ENCODE measurements at regions not wholly inside any gene's neighbourhood (a gene's known extent, or its start where the extent isn't known, plus 50 kb on each side); places are given as distances from the start of the nearest gene placed in this dataset.

GRCh38 chr20:10925767-10926166 is 252.0 kb upstream of the JAG1 start:
- DNase-seq: no peak

GRCh38 chr20:10927011-10927583 is 253.3 kb upstream of the JAG1 start:
- peak; percentile 92 for DNase-seq

GRCh38 chr20:10927936-10928840 is 254.4 kb upstream of the JAG1 start:
- DNase-seq: no peak

- DNase-seq: no peak
These were observed 255.1 kb upstream of the JAG1 start for GRCh38 chr20:10928841-10929421.

- DNase-seq: no peak
These were observed 262.0 kb upstream of the JAG1 start for GRCh38 chr20:10935658-10936402.

- DNase-seq: no peak
These were observed 263.0 kb upstream of the JAG1 start for GRCh38 chr20:10936786-10937185.

- no peak for DNase-seq
These were observed 265.6 kb upstream of the JAG1 start for GRCh38 chr20:10939331-10939941.

- DNase-seq: no peak
These were observed 267.1 kb upstream of the JAG1 start for GRCh38 chr20:10940941-10941340.

- no peak for DNase-seq
These were observed 270.0 kb upstream of the JAG1 start for GRCh38 chr20:10943686-10944265.

GRCh38 chr20:10946124-10946880 is 272.5 kb upstream of the JAG1 start:
- no peak for DNase-seq

GRCh38 chr20:10947726-10948125 is 273.9 kb upstream of the JAG1 start:
- DNase-seq: no peak

- DNase-seq: no peak
These were observed 276.4 kb upstream of the JAG1 start for GRCh38 chr20:10949930-10950783.

GRCh38 chr20:10951216-10951615 is 277.4 kb upstream of the JAG1 start:
- no peak for DNase-seq

- DNase-seq: no peak
These were observed 278.1 kb upstream of the JAG1 start for GRCh38 chr20:10951904-10952303.

GRCh38 chr20:10953437-10953836 is 279.6 kb upstream of the JAG1 start:
- no peak for DNase-seq

- DNase-seq: no peak
These were observed 280.5 kb upstream of the JAG1 start for GRCh38 chr20:10954137-10954840.

- DNase-seq: no peak
These were observed 281.2 kb upstream of the JAG1 start for GRCh38 chr20:10954908-10955580.

GRCh38 chr20:10958279-10958678 is 284.5 kb upstream of the JAG1 start:
- no peak for DNase-seq

GRCh38 chr20:10960416-10960815 is 286.6 kb upstream of the JAG1 start:
- DNase-seq: no peak

Measured in NCI-H2029 treated with DMSO at 0.1 percent for 48 hours (cell line).